ENCODE measurements at regions not wholly inside any gene's neighbourhood (a gene's known extent, or its start where the extent isn't known, plus 50 kb on each side); places are given as distances from the start of the nearest gene placed in this dataset.

- Histone ChIP-seq H3K4ac (ENCODE audit: low read depth, low read length) (no peak overlapping the region), H4K5ac (ENCODE audit: low read length) (no peak overlapping the region), H3K18ac (ENCODE audit: low read length) (no peak overlapping the region), H2AK5ac (ENCODE audit: low read length) (no peak overlapping the region), H3K56ac (ENCODE audit: low read length) (no peak overlapping the region), H3K4me1 (ENCODE audit: control insufficient read depth, low read depth, low read length) (no peaks in the 10 kb centered on the region), H3K27ac (ENCODE audit: low read depth, low read length) (no peak overlapping the region), H3K27me3 (ENCODE audit: insufficient read depth, low read length, poor library complexity) (no peaks in the 10 kb centered on the region), H3K79me2 (ENCODE audit: control insufficient read depth, insufficient read depth, low read length) (no peaks in the 10 kb centered on the region), H2BK5ac (ENCODE audit: low read length) (no peak overlapping the region), H2BK15ac (replicated peaks; ENCODE audit: low read depth) (no peak overlapping the region), H3K79me1 (ENCODE audit: low read length) (no peaks in the 10 kb centered on the region), H3K9ac (ENCODE audit: low read length) (no peak overlapping the region), H3K36me3 (ENCODE audit: control insufficient read depth, insufficient read depth, low read length) (no peaks in the 10 kb centered on the region), H3K4me2 (ENCODE audit: low read length) (no peak overlapping the region), H4K8ac (ENCODE audit: low read depth, low read length) (no peak overlapping the region), H3K4me3 (ENCODE audit: low read length) (no peak overlapping the region), H2BK120ac (ENCODE audit: low read depth, low read length) (no peak overlapping the region), H3K23ac (ENCODE audit: low read length) (no peak overlapping the region)
- WGBS (ENCODE audit: extremely low coverage, insufficient coverage, low lambda C conversion rate), result no CpG with 5 or more reads among the region's 2 CpGs
- no peak for DNase-seq
These were observed 52.2 kb upstream of the TGIF1 start for GRCh38 chr18:3397786-3398185.

Data from mesendoderm (in vitro differentiated cells).